DOHH2 (cell line): ENCODE measurements at regions not wholly inside any gene's neighbourhood (a gene's known extent, or its start where the extent isn't known, plus 50 kb on each side); places are given as distances from the start of the nearest gene placed in this dataset.

Experiments used
- EZH2phosphoT487 ChIP-seq: fragments of 200-600 bp; sonication (generic); IDR thresholded peaks from 2 replicates; pipeline ENCODE4 v1.6.1; 2017; ENCODE audit warnings: borderline replicate concordance, mild to moderate bottlenecking, antibody characterized with exemption, low read length, moderate library complexity, mixed read lengths
- TF ChIP-seq, protein P1 (sequence below): fragments of 200-600 bp; sonication (generic); IDR thresholded peaks from one replicate; pipeline ENCODE4 v1.5.1; 2014; ENCODE audit warnings: antibody characterized with exemption, mild to moderate bottlenecking, low read depth, low read length; ENCODE audit not compliant: poor library complexity, severe bottlenecking

- TF ChIP-seq, protein P1, sequence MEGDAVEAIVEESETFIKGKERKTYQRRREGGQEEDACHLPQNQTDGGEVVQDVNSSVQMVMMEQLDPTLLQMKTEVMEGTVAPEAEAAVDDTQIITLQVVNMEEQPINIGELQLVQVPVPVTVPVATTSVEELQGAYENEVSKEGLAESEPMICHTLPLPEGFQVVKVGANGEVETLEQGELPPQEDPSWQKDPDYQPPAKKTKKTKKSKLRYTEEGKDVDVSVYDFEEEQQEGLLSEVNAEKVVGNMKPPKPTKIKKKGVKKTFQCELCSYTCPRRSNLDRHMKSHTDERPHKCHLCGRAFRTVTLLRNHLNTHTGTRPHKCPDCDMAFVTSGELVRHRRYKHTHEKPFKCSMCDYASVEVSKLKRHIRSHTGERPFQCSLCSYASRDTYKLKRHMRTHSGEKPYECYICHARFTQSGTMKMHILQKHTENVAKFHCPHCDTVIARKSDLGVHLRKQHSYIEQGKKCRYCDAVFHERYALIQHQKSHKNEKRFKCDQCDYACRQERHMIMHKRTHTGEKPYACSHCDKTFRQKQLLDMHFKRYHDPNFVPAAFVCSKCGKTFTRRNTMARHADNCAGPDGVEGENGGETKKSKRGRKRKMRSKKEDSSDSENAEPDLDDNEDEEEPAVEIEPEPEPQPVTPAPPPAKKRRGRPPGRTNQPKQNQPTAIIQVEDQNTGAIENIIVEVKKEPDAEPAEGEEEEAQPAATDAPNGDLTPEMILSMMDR = no peak
- no peak for TF ChIP-seq EZH2phosphoT487
These were observed 84.5 kb upstream of the TANK start for GRCh38 chr2:161075701-161076100.
